ENCODE measurements at regions not wholly inside any gene's neighbourhood (a gene's known extent, or its start where the extent isn't known, plus 50 kb on each side); places are given as distances from the start of the nearest gene placed in this dataset.

- TF ChIP-seq EZH2 (IDR thresholded peaks at IDR 0.05; ENCODE audit: insufficient read depth, poor library complexity, severe bottlenecking) (no peak), EZH2phosphoT487 (IDR thresholded peaks at IDR 0.05; ENCODE audit: insufficient read depth, low read depth) (no peak)
Observed at GRCh38 chr10:130423455-130424305, 287.5 kb downstream of the GLRX3 start.

Data from GM23248 (cell line).